ENCODE measurements at regions not wholly inside any gene's neighbourhood (a gene's known extent, or its start where the extent isn't known, plus 50 kb on each side); places are given as distances from the start of the nearest gene placed in this dataset.
A peak's percentile ranks its signal among the peaks of the same experiment; 100 is the strongest.

DNA sequence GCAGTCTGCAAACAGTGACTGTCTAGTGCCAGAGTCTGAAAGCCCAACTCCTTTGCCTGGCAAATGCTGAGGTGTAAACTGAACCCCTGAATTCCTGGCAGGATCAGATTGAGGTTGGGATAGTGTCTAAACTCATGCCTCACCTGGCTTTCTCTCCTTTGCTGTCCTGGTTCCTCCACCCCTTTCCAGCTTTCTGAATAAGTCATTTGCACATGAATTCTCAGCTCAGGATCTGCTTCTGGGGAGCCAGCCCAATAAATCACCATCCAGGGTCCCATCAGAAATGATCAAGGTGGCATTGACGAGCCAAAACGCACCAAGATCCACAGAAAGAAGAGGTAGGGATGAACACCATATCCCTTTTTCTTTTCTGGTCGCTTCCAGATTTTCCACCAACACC, 301.6 kb downstream of the LRFN2 start:
- Histone ChIP-seq H3K27ac (no peak overlapping the region), H3K27me3 (no peaks in the 10 kb centered on the region), H3K9me3 (no peaks in the 10 kb centered on the region), H3K4me1 (peaks cover 8% of the 10 kb centered on the region), H3K36me3 (replicated peaks in 1 of 2; ENCODE audit: insufficient read depth in 1 of 2, low read depth in 2 of 2) (no peaks in the 10 kb centered on the region), H3K4me3 (no peak overlapping the region)
- WGBS, 2 donors: 52 to 78% methylated on average over 3 of the region's 3 CpGs
- no peak for ATAC-seq
- TF ChIP-seq POLR2A (IDR thresholded peaks at IDR 0.05): no peak
- TF ChIP-seq, protein P1, sequence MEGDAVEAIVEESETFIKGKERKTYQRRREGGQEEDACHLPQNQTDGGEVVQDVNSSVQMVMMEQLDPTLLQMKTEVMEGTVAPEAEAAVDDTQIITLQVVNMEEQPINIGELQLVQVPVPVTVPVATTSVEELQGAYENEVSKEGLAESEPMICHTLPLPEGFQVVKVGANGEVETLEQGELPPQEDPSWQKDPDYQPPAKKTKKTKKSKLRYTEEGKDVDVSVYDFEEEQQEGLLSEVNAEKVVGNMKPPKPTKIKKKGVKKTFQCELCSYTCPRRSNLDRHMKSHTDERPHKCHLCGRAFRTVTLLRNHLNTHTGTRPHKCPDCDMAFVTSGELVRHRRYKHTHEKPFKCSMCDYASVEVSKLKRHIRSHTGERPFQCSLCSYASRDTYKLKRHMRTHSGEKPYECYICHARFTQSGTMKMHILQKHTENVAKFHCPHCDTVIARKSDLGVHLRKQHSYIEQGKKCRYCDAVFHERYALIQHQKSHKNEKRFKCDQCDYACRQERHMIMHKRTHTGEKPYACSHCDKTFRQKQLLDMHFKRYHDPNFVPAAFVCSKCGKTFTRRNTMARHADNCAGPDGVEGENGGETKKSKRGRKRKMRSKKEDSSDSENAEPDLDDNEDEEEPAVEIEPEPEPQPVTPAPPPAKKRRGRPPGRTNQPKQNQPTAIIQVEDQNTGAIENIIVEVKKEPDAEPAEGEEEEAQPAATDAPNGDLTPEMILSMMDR (IDR thresholded peaks at IDR 0.05): no peak
- intact Hi-C loops (cut with DNase I): no loop called here
- DNase-seq: no peak

DNA sequence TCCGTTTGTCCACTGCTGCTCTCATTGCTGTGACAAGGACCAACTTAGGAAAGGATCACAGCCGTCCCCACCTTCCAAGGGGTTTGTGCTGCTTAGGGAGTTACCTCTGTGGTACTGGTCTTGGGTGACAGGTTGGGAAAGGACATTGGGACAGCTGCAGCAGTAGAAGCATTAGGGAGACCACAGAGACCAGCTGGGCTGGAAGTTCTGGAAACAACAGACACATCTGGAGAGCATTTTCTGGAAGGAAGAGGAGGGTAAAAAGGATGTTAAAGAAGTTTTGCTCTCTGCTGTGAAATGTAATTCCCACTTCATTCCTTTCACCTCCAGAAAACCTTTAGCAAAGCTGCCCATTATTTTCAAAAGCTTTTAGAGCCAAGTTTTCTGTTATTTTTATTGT, 304.2 kb downstream of the LRFN2 start:
- 67 to 76% methylated on average over 2 of the region's 2 CpGs for WGBS, 2 donors
- Histone ChIP-seq H3K9me3 (no peaks in the 10 kb centered on the region), H3K4me1 (peaks cover 8% of the 10 kb centered on the region), H3K27ac (no peak overlapping the region), H3K36me3 (replicated peaks in 1 of 2; ENCODE audit: insufficient read depth in 1 of 2, low read depth in 2 of 2) (no peaks in the 10 kb centered on the region), H3K4me3 (no peak overlapping the region), H3K27me3 (no peaks in the 10 kb centered on the region)
- DNase-seq: no peak
- no peak for TF ChIP-seq POLR2A (IDR thresholded peaks at IDR 0.05)
- TF ChIP-seq, protein P1 (IDR thresholded peaks at IDR 0.05): no peak
- no peak for ATAC-seq
- intact Hi-C loops (cut with DNase I): no loop called here

DNA sequence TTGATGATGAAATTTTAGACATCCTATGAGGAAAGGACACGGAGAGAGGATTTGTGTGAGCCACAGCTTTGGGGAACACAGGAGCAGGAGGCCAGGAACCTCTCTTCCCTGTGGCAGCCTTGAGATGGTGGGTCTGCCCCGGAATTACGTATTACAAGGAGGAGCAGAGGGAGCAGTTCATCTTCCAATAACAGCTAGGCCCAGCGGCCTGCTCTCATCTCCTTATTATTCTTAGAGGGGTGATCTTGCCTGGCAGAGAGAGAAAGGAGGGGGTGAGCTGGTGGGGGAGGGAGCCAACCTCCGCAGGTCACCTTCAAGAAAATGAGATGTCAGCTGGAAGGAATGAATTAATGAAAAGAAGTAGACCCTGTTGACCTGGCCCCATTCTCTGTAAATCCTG, 305.8 kb downstream of the LRFN2 start:
- H3K4me3 ChIP-seq: no peak overlapping the region
- H3K9me3 ChIP-seq: no peaks in the 10 kb centered on the region
- no peaks in the 10 kb centered on the region for H3K27me3 ChIP-seq
- WGBS, 2 donors: 76 to 81% methylated on average over 5 of the region's 5 CpGs
- intact Hi-C loops (cut with DNase I): no loop called here
- H3K36me3 ChIP-seq (replicated peaks in 1 of 2; ENCODE audit: insufficient read depth in 1 of 2, low read depth in 2 of 2): no peaks in the 10 kb centered on the region
- H3K27ac ChIP-seq: no peak overlapping the region
- DNase-seq: no peak
- peaks cover 14% of the 10 kb centered on the region for H3K4me1 ChIP-seq
- no peak for ATAC-seq
- TF ChIP-seq, protein P1 (IDR thresholded peaks at IDR 0.05): no peak
- TF ChIP-seq POLR2A (IDR thresholded peaks at IDR 0.05): no peak

DNA sequence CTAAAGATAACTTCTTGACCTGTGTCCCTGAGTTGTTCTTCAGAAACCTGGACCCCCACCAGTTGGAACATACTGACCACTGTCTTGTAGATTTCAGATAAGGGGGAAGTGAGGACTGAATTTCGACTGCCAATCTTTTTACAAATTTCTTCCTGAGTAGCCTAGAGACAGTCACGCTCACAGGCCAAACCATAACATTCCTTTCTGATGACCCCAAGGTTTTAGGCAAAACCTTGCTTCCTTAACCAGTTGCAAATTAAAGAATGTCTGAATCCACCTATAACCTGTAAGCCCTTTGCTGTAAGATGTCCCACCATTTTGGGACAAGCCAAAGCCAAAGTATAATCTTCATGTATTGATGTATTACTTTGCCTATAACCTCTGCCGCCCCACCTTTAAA, 306.9 kb downstream of the LRFN2 start:
- DNase-seq (no peak), ATAC-seq (no peak)
- H3K36me3 ChIP-seq (replicated peaks in 1 of 2; ENCODE audit: insufficient read depth in 1 of 2, low read depth in 2 of 2): no peaks in the 10 kb centered on the region
- peaks cover 19% of the 10 kb centered on the region for H3K4me1 ChIP-seq
- H3K9me3 ChIP-seq: no peaks in the 10 kb centered on the region
- H3K27me3 ChIP-seq: no peaks in the 10 kb centered on the region
- no peak overlapping the region for H3K4me3 ChIP-seq
- WGBS, 2 donors: 64 to 74% methylated on average over 3 of the region's 3 CpGs
- TF ChIP-seq, protein P1 (IDR thresholded peaks at IDR 0.05): no peak
- TF ChIP-seq POLR2A (IDR thresholded peaks at IDR 0.05): no peak
- no peak overlapping the region for H3K27ac ChIP-seq
- intact Hi-C loops (cut with DNase I): no loop called here

DNA sequence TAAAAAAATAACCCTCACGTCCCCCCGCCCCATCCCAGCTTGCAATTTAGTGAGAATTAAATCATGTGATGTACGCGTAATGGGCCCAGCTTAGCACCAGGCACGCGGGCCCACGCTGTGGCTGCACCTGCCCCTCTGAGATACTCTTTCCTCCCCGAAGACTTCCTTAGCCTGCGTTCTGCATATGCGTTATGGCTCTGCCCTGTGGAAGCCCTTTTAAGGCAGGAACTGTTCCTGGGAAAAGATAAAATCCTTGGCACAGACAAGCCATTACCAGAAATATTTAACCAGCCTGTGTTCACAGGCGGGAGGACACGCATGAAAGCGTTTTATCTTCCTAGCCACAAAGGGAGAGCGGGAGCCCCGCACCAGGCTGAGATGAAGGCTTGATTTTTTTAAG, 311.0 kb downstream of the LRFN2 start:
- TF ChIP-seq, protein P1 (IDR thresholded peaks at IDR 0.05): no peak
- TF ChIP-seq POLR2A (IDR thresholded peaks at IDR 0.05): no peak
- Histone ChIP-seq H3K27me3 (no peaks in the 10 kb centered on the region), H3K4me1 (peaks cover 19% of the 10 kb centered on the region), H3K9me3 (no peaks in the 10 kb centered on the region), H3K4me3 (no peak overlapping the region), H3K36me3 (replicated peaks in 1 of 2; ENCODE audit: insufficient read depth in 1 of 2, low read depth in 2 of 2) (no peaks in the 10 kb centered on the region), H3K27ac (peak overlapping the region in 3 of 4 donors; percentile 49 to 69 (median 64))
- ATAC-seq (peak; percentile 89), DNase-seq (peak; percentile 39 to 71 (median 54))
- WGBS, 2 donors: 14 to 15% methylated on average over 15 of the region's 15 CpGs
- intact Hi-C loops (cut with DNase I): no loop called here
